B cell (primary cell): ENCODE measurements at regions not wholly inside any gene's neighbourhood (a gene's known extent, or its start where the extent isn't known, plus 50 kb on each side); places are given as distances from the start of the nearest gene placed in this dataset.

Source experiments
- ATAC-seq: fragments of 200-7000 bp; cut with Tn5 transposase; one replicate; pipeline ENCODE4 v1.10.0; 2021; ENCODE audit warnings: low read depth, mild to moderate bottlenecking, moderate number of reproducible peaks, moderate library complexity
- CTCF ChIA-PET: fragments of 350-600 bp; sonication (Branson Sonifier 250); formaldehyde crosslinking; loops from one replicate; lab custom pipeline; 2021; ENCODE audit warnings: antibody characterized with exemption, inconsistent platforms; lab: Charles Lee
- POLR2A ChIA-PET: fragments of 350-600 bp; sonication (Branson Sonifier 250); formaldehyde crosslinking; loops from one replicate; lab custom pipeline; 2021; ENCODE audit warnings: antibody characterized with exemption; lab: Charles Lee
- DNase-seq: peaks from one replicate; pipeline ENCODE4 v3.0.0; 2013
- H2AFZ ChIP-seq: 2 replicates; pipeline ENCODE4 v1.6.1; 2012; ENCODE audit warnings: mild to moderate bottlenecking, low read depth, low read length; ENCODE audit not compliant: insufficient read depth, poor library complexity, severe bottlenecking
- H3K27ac ChIP-seq, 2 donors: 1 replicate in 1 of 2; 2 replicates in 1 of 2; pipeline ENCODE4 v1.5.1; 2012 to 2013; ENCODE audit warnings: low read length in 2 of 2, mild to moderate bottlenecking in 2 of 2, moderate library complexity in 1 of 2
- H3K27me3 ChIP-seq, 4 experiments: fragments of 200-600 bp in 1 of 4; sonication (generic) in 1 of 4; replicated peaks in 1 of 4; 1 replicate in 2 of 4; 2 replicates in 2 of 4; pipeline versions ENCODE4 v1.6.1 to v1.7.0; 2013 to 2016; ENCODE audit warnings: low read length in 3 of 4, mild to moderate bottlenecking in 2 of 4, mixed read lengths in 1 of 4, moderate library complexity in 1 of 4; ENCODE audit not compliant: insufficient read depth in 4 of 4, control insufficient read depth in 3 of 4; ENCODE audit errors: control extremely low read depth in 1 of 4
- H3K36me3 ChIP-seq, 2 experiments: replicated peaks in 1 of 2; 1 replicate in 1 of 2; 2 replicates in 1 of 2; pipeline versions ENCODE4 v1.6.1 to v1.7.1; 2013; ENCODE audit warnings: low read length in 1 of 2; ENCODE audit not compliant: insufficient read depth in 2 of 2, control insufficient read depth in 1 of 2; ENCODE audit errors: control extremely low read depth in 1 of 2, extremely low read depth in 1 of 2
- H3K4me1 ChIP-seq, 2 donors: fragments of 200-600 bp in 1 of 2; sonication (generic) in 1 of 2; 1 replicate in 1 of 2; 2 replicates in 1 of 2; pipeline versions ENCODE4 v1.5.1 to v1.6.1; 2013 to 2017; ENCODE audit warnings: low read length in 2 of 2; ENCODE audit not compliant: control insufficient read depth in 2 of 2, insufficient read depth in 2 of 2
- H3K4me2 ChIP-seq: replicated peaks from 2 replicates; pipeline ENCODE3; 2012; ENCODE audit warnings: mild to moderate bottlenecking, low read depth, low read length; ENCODE audit not compliant: poor library complexity, severe bottlenecking
- H3K4me3 ChIP-seq, 5 experiments: fragments of 200-600 bp in 1 of 5; sonication (generic) in 1 of 5; 1 replicate in 3 of 5; 2 replicates in 2 of 5; pipeline versions ENCODE4 v1.5.1 to v1.7.0; 2011 to 2016; ENCODE audit warnings: low read length in 4 of 5, mild to moderate bottlenecking in 4 of 5, low read depth in 2 of 5, control low read depth in 1 of 5, moderate library complexity in 1 of 5; ENCODE audit not compliant: insufficient read depth in 1 of 5; ENCODE audit errors: control extremely low read depth in 1 of 5, extremely low read depth in 1 of 5
- H3K79me2 ChIP-seq: fragments of 200-600 bp; sonication (generic); one replicate; pipeline ENCODE4 v1.6.0; 2016; ENCODE audit warnings: low read length; ENCODE audit not compliant: control insufficient read depth, insufficient read depth
- H3K9ac ChIP-seq: fragments of 200-600 bp; sonication (generic); 2 replicates; pipeline ENCODE4 v1.6.1; 2017; ENCODE audit warnings: mild to moderate bottlenecking, low read length, moderate library complexity
- H3K9me3 ChIP-seq, 3 donors: one replicate each; pipeline versions ENCODE4 v1.6.1 to v1.7.1; 2013; ENCODE audit warnings: low read length in 2 of 3; ENCODE audit not compliant: control insufficient read depth in 2 of 3, insufficient read depth in 1 of 3; ENCODE audit errors: control extremely low read depth in 1 of 3
- H4K20me1 ChIP-seq: 2 replicates; pipeline ENCODE4 v1.6.0; 2012; ENCODE audit warnings: mild to moderate bottlenecking, low read length; ENCODE audit not compliant: insufficient read depth, control insufficient read depth, poor library complexity, severe bottlenecking
- H3K27ac Mint-ChIP-seq: one replicate; pipeline ENCODE4 v1.8.0; 2021; ENCODE audit warnings: mixed read lengths
- H3K27me3 Mint-ChIP-seq: one replicate; pipeline ENCODE4 v1.8.0; 2021; ENCODE audit warnings: mixed read lengths
- H3K4me1 Mint-ChIP-seq: one replicate; pipeline ENCODE4 v1.8.0; 2021; ENCODE audit warnings: mixed read lengths
- H3K4me3 Mint-ChIP-seq: one replicate; pipeline ENCODE4 v1.8.0; 2021; ENCODE audit warnings: mixed read lengths
- H3K9me3 Mint-ChIP-seq: one replicate; pipeline ENCODE4 v1.8.0; 2022; ENCODE audit warnings: mixed read lengths; ENCODE audit not compliant: insufficient read depth
- EZH2 ChIP-seq: IDR thresholded peaks from 2 replicates; pipeline ENCODE4 v1.6.1; 2012; ENCODE audit warnings: borderline replicate concordance, low read depth, mild to moderate bottlenecking, moderate library complexity, low read length; ENCODE audit not compliant: insufficient read depth, poor library complexity, severe bottlenecking
- WGBS: methylation state at CpG from one replicate; pipeline ENCODE4 v1.1.5; 2013; ENCODE audit warnings: missing lambda C conversion rate; ENCODE audit not compliant: insufficient coverage; 5-methylcytosine and 5-hydroxymethylcytosine counted together
- intact Hi-C: fragments of 100-400 bp; cut with micrococcal nuclease; formaldehyde crosslinking; loops from one replicate; pipeline ENCODE4 v1.10.0; 2022
- TF ChIP-seq, protein P1 (sequence below): fragments of 200-600 bp; IDR thresholded peaks from one replicate; pipeline ENCODE4 v1.8.0; 2022; ENCODE audit warnings: antibody characterized with exemption, mild to moderate bottlenecking

DNA sequence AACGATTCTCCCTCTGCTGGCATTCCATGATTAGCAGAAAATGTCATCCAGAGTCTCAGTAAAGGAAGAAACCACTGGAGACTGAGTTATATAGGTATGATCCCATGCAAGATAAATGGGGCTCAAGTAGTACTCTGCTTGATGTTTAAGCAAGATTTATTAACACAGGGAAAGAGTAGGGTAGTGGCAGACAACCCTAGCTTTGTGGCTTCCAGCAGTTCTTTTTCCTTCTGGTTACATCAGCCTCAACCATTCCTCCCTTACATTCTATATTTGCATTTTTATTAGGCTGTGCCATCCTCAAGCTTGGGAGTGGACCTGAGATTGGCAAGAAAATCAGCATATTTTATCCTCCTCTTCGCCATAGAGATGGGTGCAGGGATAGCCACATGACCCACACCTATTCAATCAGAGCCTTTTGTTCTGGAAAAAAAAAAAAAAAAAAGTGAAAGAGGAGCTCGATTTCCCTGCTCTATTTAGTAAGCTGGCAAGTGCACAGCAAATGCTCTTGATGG lies 402.1 kb downstream of the ZNF536 start:
- Histone ChIP-seq H3K27me3 (no peaks in the 10 kb centered on the region), H2AFZ (no peak overlapping the region), H4K20me1 (no peaks in the 10 kb centered on the region), H3K4me3 (no peak overlapping the region), H3K4me2 (no peak overlapping the region), H3K27ac (no peak overlapping the region), H3K9me3 (peaks cover 2 to 7% (median 4%) of the 10 kb centered on the region in 3 donors), H3K9ac (no peak overlapping the region), H3K36me3 (no peaks in the 10 kb centered on the region), H3K4me1 (no peaks in the 10 kb centered on the region), H3K79me2 (no peaks in the 10 kb centered on the region)
- intact Hi-C loops: no loop called here
- ChIA-PET CTCF (interaction anchor here (0.6 kb wide), 1 partner anchor 11 kb away, joined by 3 read pairs; no protein-coding TSS in a partner anchor), POLR2A (no interaction called here)
- Mint-ChIP-seq H3K9me3 (peaks cover 7% of the 10 kb centered on the region), H3K4me1 (no peaks in the 10 kb centered on the region), H3K27me3 (no peaks in the 10 kb centered on the region), H3K27ac (no peak overlapping the region), H3K4me3 (no peak overlapping the region)
- DNase-seq (no peak), ATAC-seq (no peak)
- no peak for TF ChIP-seq EZH2
- TF ChIP-seq, protein P1, sequence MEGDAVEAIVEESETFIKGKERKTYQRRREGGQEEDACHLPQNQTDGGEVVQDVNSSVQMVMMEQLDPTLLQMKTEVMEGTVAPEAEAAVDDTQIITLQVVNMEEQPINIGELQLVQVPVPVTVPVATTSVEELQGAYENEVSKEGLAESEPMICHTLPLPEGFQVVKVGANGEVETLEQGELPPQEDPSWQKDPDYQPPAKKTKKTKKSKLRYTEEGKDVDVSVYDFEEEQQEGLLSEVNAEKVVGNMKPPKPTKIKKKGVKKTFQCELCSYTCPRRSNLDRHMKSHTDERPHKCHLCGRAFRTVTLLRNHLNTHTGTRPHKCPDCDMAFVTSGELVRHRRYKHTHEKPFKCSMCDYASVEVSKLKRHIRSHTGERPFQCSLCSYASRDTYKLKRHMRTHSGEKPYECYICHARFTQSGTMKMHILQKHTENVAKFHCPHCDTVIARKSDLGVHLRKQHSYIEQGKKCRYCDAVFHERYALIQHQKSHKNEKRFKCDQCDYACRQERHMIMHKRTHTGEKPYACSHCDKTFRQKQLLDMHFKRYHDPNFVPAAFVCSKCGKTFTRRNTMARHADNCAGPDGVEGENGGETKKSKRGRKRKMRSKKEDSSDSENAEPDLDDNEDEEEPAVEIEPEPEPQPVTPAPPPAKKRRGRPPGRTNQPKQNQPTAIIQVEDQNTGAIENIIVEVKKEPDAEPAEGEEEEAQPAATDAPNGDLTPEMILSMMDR: no peak
- WGBS: no CpG with 5 or more reads among the region's 3 CpGs

DNA sequence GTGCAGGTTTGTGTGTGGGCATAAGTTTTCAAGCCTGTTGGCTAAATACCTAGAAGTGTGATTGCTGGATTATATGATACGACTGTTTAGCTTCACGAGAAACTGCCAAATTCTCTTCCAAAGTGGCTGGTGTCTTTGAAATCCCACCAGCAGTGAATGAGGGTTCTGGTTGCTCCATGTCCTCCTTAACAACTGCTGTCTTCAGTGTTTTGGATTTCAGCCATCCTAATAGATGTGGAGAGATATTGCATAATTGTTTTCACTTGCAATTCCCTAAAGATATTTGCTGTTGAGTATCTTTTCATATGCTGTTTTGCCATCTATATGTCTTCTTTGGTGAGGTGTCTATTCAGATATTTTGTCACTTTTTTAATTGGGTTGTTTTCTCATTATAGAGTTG lies 390.5 kb downstream of the ZNF536 start:
- no peak overlapping the region for H3K9ac ChIP-seq
- H3K27ac ChIP-seq: no peak overlapping the region
- Mint-ChIP-seq H3K27me3 (no peaks in the 10 kb centered on the region), H3K9me3 (peaks cover 6% of the 10 kb centered on the region), H3K4me1 (no peaks in the 10 kb centered on the region), H3K4me3 (no peak overlapping the region), H3K27ac (no peak overlapping the region)
- 94% methylated on average over 2 of the region's 2 CpGs for WGBS
- DNase-seq (no peak), ATAC-seq (no peak)
- H4K20me1 ChIP-seq: no peaks in the 10 kb centered on the region
- no peak overlapping the region for H3K4me3 ChIP-seq
- TF ChIP-seq, protein P1: no peak
- no peak for TF ChIP-seq EZH2
- no peak overlapping the region for H3K4me2 ChIP-seq
- H3K79me2 ChIP-seq: no peaks in the 10 kb centered on the region
- intact Hi-C loops: no loop called here
- H3K27me3 ChIP-seq: no peaks in the 10 kb centered on the region
- H3K4me1 ChIP-seq: no peaks in the 10 kb centered on the region
- no peak overlapping the region for H2AFZ ChIP-seq
- CTCF ChIA-PET: no interaction called here
- POLR2A ChIA-PET: no interaction called here
- no peaks in the 10 kb centered on the region for H3K9me3 ChIP-seq
- H3K36me3 ChIP-seq: no peaks in the 10 kb centered on the region
